RWPE2 (cell line): ENCODE measurements at regions not wholly inside any gene's neighbourhood (a gene's known extent, or its start where the extent isn't known, plus 50 kb on each side); places are given as distances from the start of the nearest gene placed in this dataset.
A peak's percentile ranks its signal among the peaks of the same experiment; 100 is the strongest.

Source experiments
- ATAC-seq: fragments of 200-7000 bp; cut with Tn5 transposase; 3 replicates; pipeline ENCODE4 v1.9.1; 2021; ENCODE audit warnings: low read depth
- DNase-seq: peaks from one replicate; pipeline ENCODE4 v3.0.0-alpha.2; 2020; ENCODE audit warnings: low spot score
- H3K27ac ChIP-seq: fragments of 450-650 bp; 2 replicates; pipeline ENCODE4 v1.5.1; 2017; ENCODE audit warnings: mild to moderate bottlenecking; ENCODE audit not compliant: poor library complexity, severe bottlenecking
- H3K27me3 ChIP-seq: fragments of 250-450 bp; sonication (Bioruptor Pico); 2 replicates; pipeline ENCODE4 v1.5.1; 2021; ENCODE audit warnings: mild to moderate bottlenecking, moderate library complexity; ENCODE audit not compliant: insufficient read depth, poor library complexity, severe bottlenecking
- H3K36me3 ChIP-seq: fragments of 250-450 bp; sonication (Bioruptor Pico); 2 replicates; pipeline ENCODE4 v1.5.1; 2020; ENCODE audit warnings: low read depth, mild to moderate bottlenecking, moderate library complexity
- H3K4me1 ChIP-seq: fragments of 250-450 bp; sonication (Bioruptor Pico); 2 replicates; pipeline ENCODE4 v1.5.1; 2021; ENCODE audit warnings: mild to moderate bottlenecking, moderate library complexity; ENCODE audit not compliant: insufficient read depth, poor library complexity, severe bottlenecking
- H3K4me3 ChIP-seq: fragments of 250-450 bp; sonication (Bioruptor Pico); 2 replicates; pipeline ENCODE4 v1.5.1; 2021; ENCODE audit warnings: mild to moderate bottlenecking, moderate library complexity; ENCODE audit not compliant: severe bottlenecking
- H3K9me3 ChIP-seq: fragments of 250-450 bp; sonication (Bioruptor Pico); 2 replicates; pipeline ENCODE4 v1.5.1; 2021; ENCODE audit warnings: mild to moderate bottlenecking, moderate library complexity; ENCODE audit not compliant: severe bottlenecking
- CTCF ChIP-seq: fragments of 450-650 bp; IDR thresholded peaks from one replicate; pipeline ENCODE4 v1.5.1; 2017; ENCODE audit warnings: mild to moderate bottlenecking, moderate library complexity; ENCODE audit not compliant: poor library complexity, severe bottlenecking

GRCh38 chrY:12642986-12643385, 58.0 kb upstream of the USP9Y start:
- H3K36me3 ChIP-seq, result no peaks in the 10 kb centered on the region
- no peak overlapping the region for H3K4me3 ChIP-seq
- peak; percentile 43; the same call in 2 of the 3 replicates for ATAC-seq
- no peak for DNase-seq
- no peaks in the 10 kb centered on the region for H3K27me3 ChIP-seq
- peaks cover 24% of the 10 kb centered on the region for H3K4me1 ChIP-seq
- H3K9me3 ChIP-seq, result no peaks in the 10 kb centered on the region
- peak overlapping the region; percentile 81 for H3K27ac ChIP-seq
- no peak for TF ChIP-seq CTCF

DNA sequence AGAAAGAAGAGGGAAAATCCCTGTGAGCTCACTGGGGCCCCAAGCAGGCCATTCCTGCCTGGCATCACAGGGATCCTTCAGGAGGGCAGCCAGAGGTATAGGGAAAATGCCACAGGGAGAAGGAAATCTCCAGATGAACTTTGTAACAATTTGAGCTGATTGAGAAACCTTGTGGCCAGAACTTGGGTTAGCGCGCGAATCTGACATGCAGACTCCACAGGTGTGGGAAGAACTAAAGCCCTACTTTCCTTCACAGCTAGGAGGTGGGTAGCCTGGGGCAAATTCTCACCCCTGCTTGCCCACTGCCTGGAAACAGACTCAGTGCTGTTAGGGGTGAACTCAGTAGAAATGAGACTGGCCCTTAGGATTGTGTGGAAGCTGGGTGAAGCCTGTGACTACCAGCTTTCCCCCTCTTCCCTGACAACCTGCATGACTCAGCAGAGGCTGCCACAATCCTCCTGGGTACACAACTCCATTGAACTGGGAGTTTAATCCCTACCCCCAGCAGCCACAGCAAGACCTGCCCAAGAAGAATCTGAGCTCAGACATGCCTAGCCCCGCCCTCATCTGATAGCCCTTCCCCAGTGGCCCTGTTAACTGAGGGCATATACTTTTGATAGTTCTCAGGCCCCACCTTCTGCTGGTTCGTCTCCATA, 57.2 kb upstream of the USP9Y start:
- Histone ChIP-seq H3K4me3 (no peak overlapping the region), H3K4me1 (peaks cover 24% of the 10 kb centered on the region), H3K27ac (peak overlapping the region; percentile 81), H3K27me3 (no peaks in the 10 kb centered on the region), H3K9me3 (no peaks in the 10 kb centered on the region), H3K36me3 (no peaks in the 10 kb centered on the region)
- DNase-seq (peak; percentile 85), ATAC-seq (peak; percentile 90)
- TF ChIP-seq CTCF, result no peak

GRCh38 chrY:12651095-12651494, 49.9 kb upstream of the USP9Y start:
- DNase-seq (no peak), ATAC-seq (peak; percentile 28)
- H3K4me1 ChIP-seq, result peaks cover 30% of the 10 kb centered on the region
- no peaks in the 10 kb centered on the region for H3K9me3 ChIP-seq
- H3K27ac ChIP-seq, result peak overlapping the region; percentile 95
- H3K4me3 ChIP-seq, result no peak overlapping the region
- H3K27me3 ChIP-seq, result no peaks in the 10 kb centered on the region
- no peaks in the 10 kb centered on the region for H3K36me3 ChIP-seq
- TF ChIP-seq CTCF, result no peak
